NT2/D1 (cell line): ENCODE measurements at regions not wholly inside any gene's neighbourhood (a gene's known extent, or its start where the extent isn't known, plus 50 kb on each side); places are given as distances from the start of the nearest gene placed in this dataset.

Source experiments
- DNase-seq: peaks from one replicate; pipeline ENCODE4 v3.0.0-alpha.2; 2011; ENCODE audit warnings: low read depth, low spot score
- H3K27me3 ChIP-seq: 2 replicates; pipeline ENCODE4 v1.6.0; 2011; ENCODE audit warnings: mild to moderate bottlenecking; ENCODE audit not compliant: insufficient read length, insufficient read depth
- H3K36me3 ChIP-seq: 2 replicates; pipeline ENCODE4 v1.6.1; 2011; ENCODE audit warnings: mild to moderate bottlenecking, low read length, mixed read lengths; ENCODE audit not compliant: insufficient read depth, insufficient read length
- H3K4me1 ChIP-seq: 2 replicates; pipeline ENCODE4 v1.5.1; 2011; ENCODE audit not compliant: insufficient read depth, insufficient read length
- H3K4me3 ChIP-seq: 2 replicates; pipeline ENCODE4 v1.5.1; 2011; ENCODE audit warnings: low read depth; ENCODE audit not compliant: insufficient read length
- H3K9ac ChIP-seq: 2 replicates; pipeline ENCODE4 v1.6.0; 2011; ENCODE audit warnings: low read depth; ENCODE audit not compliant: insufficient read length
- H3K9me3 ChIP-seq: 2 replicates; pipeline ENCODE4 v1.5.1; 2011; ENCODE audit warnings: mild to moderate bottlenecking, low read length; ENCODE audit not compliant: insufficient read depth
- SUZ12 ChIP-seq: IDR thresholded peaks from 2 replicates; pipeline ENCODE4 v1.6.1; 2011; ENCODE audit not compliant: insufficient read length, insufficient read depth; ENCODE audit errors: extremely low read depth
- YY1 ChIP-seq: IDR thresholded peaks from 2 replicates; pipeline ENCODE4 v1.6.1; 2011; ENCODE audit not compliant: insufficient read length, insufficient read depth
- ZNF274 ChIP-seq: IDR thresholded peaks from 2 replicates; pipeline ENCODE4 v1.6.1; 2011; ENCODE audit warnings: mild to moderate bottlenecking, low read depth, low read length

GRCh38 chr14:25122843-25123242 lies 72.9 kb upstream of the STXBP6 start:
- no peak for DNase-seq
- TF ChIP-seq SUZ12 (no peak), YY1 (no peak), ZNF274 (no peak)
- Histone ChIP-seq H3K36me3 (no peaks in the 10 kb centered on the region), H3K9me3 (no peaks in the 10 kb centered on the region), H3K27me3 (no peaks in the 10 kb centered on the region), H3K4me3 (no peak overlapping the region), H3K9ac (no peak overlapping the region), H3K4me1 (no peaks in the 10 kb centered on the region)

GRCh38 chr14:25122211-25122610 lies 72.3 kb upstream of the STXBP6 start:
- no peak for TF ChIP-seq ZNF274
- TF ChIP-seq YY1 = no peak
- TF ChIP-seq SUZ12 = no peak
- Histone ChIP-seq H3K9ac (no peak overlapping the region), H3K9me3 (no peaks in the 10 kb centered on the region), H3K36me3 (no peaks in the 10 kb centered on the region), H3K27me3 (no peaks in the 10 kb centered on the region), H3K4me3 (no peak overlapping the region), H3K4me1 (no peaks in the 10 kb centered on the region)
- DNase-seq = no peak

GRCh38 chr14:25121337-25122129 lies 71.6 kb upstream of the STXBP6 start:
- Histone ChIP-seq H3K9me3 (no peaks in the 10 kb centered on the region), H3K27me3 (no peaks in the 10 kb centered on the region), H3K9ac (no peak overlapping the region), H3K4me3 (no peak overlapping the region), H3K36me3 (no peaks in the 10 kb centered on the region), H3K4me1 (no peaks in the 10 kb centered on the region)
- TF ChIP-seq ZNF274 (no peak), YY1 (no peak), SUZ12 (no peak)
- DNase-seq = no peak

- Histone ChIP-seq H3K9me3 (no peaks in the 10 kb centered on the region), H3K27me3 (no peaks in the 10 kb centered on the region), H3K4me3 (no peak overlapping the region), H3K9ac (no peak overlapping the region), H3K36me3 (no peaks in the 10 kb centered on the region), H3K4me1 (no peaks in the 10 kb centered on the region)
- no peak for DNase-seq
- no peak for TF ChIP-seq YY1
- no peak for TF ChIP-seq ZNF274
- no peak for TF ChIP-seq SUZ12
Observed at GRCh38 chr14:25120261-25120660, 70.3 kb upstream of the STXBP6 start.

- Histone ChIP-seq H3K27me3 (no peaks in the 10 kb centered on the region), H3K36me3 (no peaks in the 10 kb centered on the region), H3K9me3 (no peaks in the 10 kb centered on the region), H3K4me3 (no peak overlapping the region), H3K9ac (no peak overlapping the region), H3K4me1 (no peaks in the 10 kb centered on the region)
- no peak for DNase-seq
- no peak for TF ChIP-seq YY1
Observed at GRCh38 chr14:25118671-25119070, 68.7 kb upstream of the STXBP6 start.

GRCh38 chr14:25117342-25117741 lies 67.4 kb upstream of the STXBP6 start:
- Histone ChIP-seq H3K4me3 (no peak overlapping the region), H3K9me3 (no peaks in the 10 kb centered on the region), H3K36me3 (no peaks in the 10 kb centered on the region), H3K9ac (no peak overlapping the region), H3K4me1 (no peaks in the 10 kb centered on the region), H3K27me3 (no peaks in the 10 kb centered on the region)
- TF ChIP-seq SUZ12 (no peak), YY1 (no peak), ZNF274 (no peak)
- no peak for DNase-seq

GRCh38 chr14:25116607-25117006 lies 66.7 kb upstream of the STXBP6 start:
- DNase-seq = no peak
- Histone ChIP-seq H3K9ac (no peak overlapping the region), H3K4me3 (no peak overlapping the region), H3K4me1 (no peaks in the 10 kb centered on the region), H3K9me3 (no peaks in the 10 kb centered on the region), H3K27me3 (no peaks in the 10 kb centered on the region), H3K36me3 (no peaks in the 10 kb centered on the region)
- TF ChIP-seq ZNF274 (no peak), SUZ12 (no peak), YY1 (no peak)

- no peaks in the 10 kb centered on the region for H3K27me3 ChIP-seq
- H3K9me3 ChIP-seq = no peaks in the 10 kb centered on the region
- DNase-seq = no peak
- no peaks in the 10 kb centered on the region for H3K4me1 ChIP-seq
- TF ChIP-seq ZNF274 (no peak), YY1 (no peak)
- H3K9ac ChIP-seq = no peak overlapping the region
- H3K36me3 ChIP-seq = no peaks in the 10 kb centered on the region
- H3K4me3 ChIP-seq = no peak overlapping the region
Observed at GRCh38 chr14:25113394-25113793, 63.4 kb upstream of the STXBP6 start.
